Ovary (tissue), 7 donors: ENCODE measurements at regions not wholly inside any gene's neighbourhood (a gene's known extent, or its start where the extent isn't known, plus 50 kb on each side); places are given as distances from the start of the nearest gene placed in this dataset.

Experiments
- DNase-seq, 5 donors: peaks; one replicate each; pipeline ENCODE4 v3.0.0-alpha.2; 2019 to 2020
- H3K27ac ChIP-seq, 2 donors: fragments of 200-600 bp; one replicate each; pipeline versions ENCODE4 v1.5.1 to v1.8.0; 2019 to 2022
- H3K27me3 ChIP-seq: fragments of 200-600 bp; one replicate; pipeline ENCODE4 v1.8.0; 2022
- H3K36me3 ChIP-seq: fragments of 200-600 bp; sonication (generic); one replicate; pipeline ENCODE4 v1.5.1; 2019
- H3K4me1 ChIP-seq: one replicate; pipeline ENCODE4 v1.8.1; 2013; ENCODE audit warnings: mild to moderate bottlenecking, moderate library complexity; ENCODE audit not compliant: insufficient read depth
- H3K4me3 ChIP-seq: fragments of 200-600 bp; sonication (generic); one replicate; pipeline ENCODE4 v1.5.1; 2017
- H3K9me3 ChIP-seq, 2 donors: fragments of 200-600 bp in 1 of 2; sonication (generic) in 1 of 2; one replicate each; pipeline versions ENCODE4 v1.5.1 to v1.8.1; 2013 to 2019; ENCODE audit warnings: mild to moderate bottlenecking in 1 of 2, moderate library complexity in 1 of 2
- CTCF ChIP-seq, 3 donors: fragments of 450-650 bp in 2 of 3; fragments of 200-600 bp in 1 of 3; IDR thresholded peaks; one replicate each; pipeline versions ENCODE4 v1.5.1 to v1.8.0; 2016 to 2022; ENCODE audit warnings: antibody characterized with exemption in 3 of 3, mild to moderate bottlenecking in 1 of 3
- EP300 ChIP-seq: sonication (generic); formaldehyde crosslinking; IDR thresholded peaks from one replicate; pipeline ENCODE4 v1.6.1; 2017; ENCODE audit warnings: antibody characterized with exemption
- POLR2A ChIP-seq: fragments of 450-650 bp; IDR thresholded peaks from one replicate; pipeline ENCODE4 v1.6.1; 2017; ENCODE audit warnings: antibody characterized with exemption, mild to moderate bottlenecking, moderate library complexity
- WGBS, 3 donors: extraction: QIAGEN DNeasy Blood & Tissue Kit in 1 of 3; methylation state at CpG; one replicate each; pipeline versions ENCODE4 v1.1.5 to v1.1.7; 2013 to 2017; 5-methylcytosine and 5-hydroxymethylcytosine counted together
- intact Hi-C, 4 donors: fragments of 100-400 bp; cut with DNase I; formaldehyde crosslinking; loops; one replicate each; pipeline versions ENCODE4 v1.11.0 to v1.15.1; 2022 to 2023
- donor health status: DM: no; HTN: no; CAD: no; lungs with moderate emphysema.
- donor health status: DM: no; HTN: no; CAD: no.
- donor health status: Bipolar disorder and iron deficiency.
- donor health status: DM: no; HTN: no; CAD: no.
- donor health status: DM: yes; HTN: yes; CAD: no.

GRCh38 chr5:166369346-166369745, 1922.1 kb upstream of the WWC1 start:
- Histone ChIP-seq H3K4me3 (no peak overlapping the region), H3K9me3 (no peaks in the 10 kb centered on the region), H3K27ac (peak overlapping the region in 1 of 2 donors; percentile 34), H3K4me1 (no peaks in the 10 kb centered on the region), H3K36me3 (no peaks in the 10 kb centered on the region), H3K27me3 (no peaks in the 10 kb centered on the region)
- TF ChIP-seq POLR2A (no peak), CTCF (IDR thresholded peaks at IDR 0.05) (no peak), EP300 (no peak)
- no peak for DNase-seq
- whole genome bisulfite sequencing, 3 donors = 8 to 33% (median 10%) methylated on average over 2 of the region's 2 CpGs
- intact Hi-C loops = no loop called here

- WGBS, 3 donors = 65 to 78% (median 75%) methylated on average over 2 of the region's 2 CpGs
- no peaks in the 10 kb centered on the region for H3K27me3 ChIP-seq
- no peak for DNase-seq
- intact Hi-C loops = no loop called here
- no peak overlapping the region for H3K4me3 ChIP-seq
- TF ChIP-seq POLR2A (no peak), EP300 (no peak)
- no peaks in the 10 kb centered on the region for H3K9me3 ChIP-seq
- H3K4me1 ChIP-seq = no peaks in the 10 kb centered on the region
- peak overlapping the region in 1 of 2 donors; percentile 24 for H3K27ac ChIP-seq
- H3K36me3 ChIP-seq = no peaks in the 10 kb centered on the region
These were observed 1921.6 kb upstream of the WWC1 start for GRCh38 chr5:166369807-166370206.

DNA sequence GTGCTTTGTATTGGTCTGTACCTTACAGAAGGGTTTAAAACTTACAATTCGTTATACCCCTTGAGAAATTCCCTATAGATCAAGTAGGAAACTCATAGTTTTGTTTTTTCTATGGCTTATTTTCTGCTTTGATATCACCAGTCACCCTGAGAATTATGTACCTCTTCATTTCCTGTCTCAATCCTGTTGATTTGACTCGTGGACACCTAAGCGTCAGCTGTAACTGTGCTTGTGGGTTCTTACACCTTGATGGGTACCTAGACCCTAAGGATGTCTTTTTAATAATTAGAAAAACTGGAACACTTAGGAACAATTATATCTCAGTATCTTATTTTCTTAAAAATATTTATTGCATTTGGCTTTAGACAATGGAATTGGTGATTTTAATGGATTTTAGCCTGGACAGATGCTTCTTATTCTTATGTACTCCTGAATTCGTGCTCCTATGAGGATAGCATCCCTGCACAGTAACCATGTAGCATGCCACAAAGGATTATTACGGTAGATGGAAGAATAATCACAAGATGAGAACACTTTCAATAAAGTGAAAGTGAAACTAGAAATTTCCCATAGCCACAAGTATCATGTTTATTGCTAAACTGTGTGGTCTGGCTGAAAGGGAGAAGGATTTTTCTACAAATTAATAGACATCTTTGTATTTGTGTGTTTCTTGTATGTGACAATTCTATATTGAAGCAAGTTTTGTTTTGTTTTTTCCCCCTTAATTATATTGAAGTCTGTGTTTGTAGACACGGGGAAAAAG, 1920.3 kb upstream of the WWC1 start:
- 62 to 66% (median 64%) methylated on average over 6 of the region's 6 CpGs for WGBS, 3 donors
- Histone ChIP-seq H3K27ac (peak overlapping the region in 1 of 2 donors; percentile 24), H3K27me3 (no peaks in the 10 kb centered on the region), H3K36me3 (no peaks in the 10 kb centered on the region), H3K4me1 (no peaks in the 10 kb centered on the region), H3K9me3 (no peaks in the 10 kb centered on the region), H3K4me3 (peak overlapping the region; percentile 21)
- intact Hi-C loops = no loop called here
- TF ChIP-seq CTCF (IDR thresholded peaks at IDR 0.05) = no peak
- TF ChIP-seq POLR2A = no peak
- TF ChIP-seq EP300 = no peak
- DNase-seq = no peak

DNA sequence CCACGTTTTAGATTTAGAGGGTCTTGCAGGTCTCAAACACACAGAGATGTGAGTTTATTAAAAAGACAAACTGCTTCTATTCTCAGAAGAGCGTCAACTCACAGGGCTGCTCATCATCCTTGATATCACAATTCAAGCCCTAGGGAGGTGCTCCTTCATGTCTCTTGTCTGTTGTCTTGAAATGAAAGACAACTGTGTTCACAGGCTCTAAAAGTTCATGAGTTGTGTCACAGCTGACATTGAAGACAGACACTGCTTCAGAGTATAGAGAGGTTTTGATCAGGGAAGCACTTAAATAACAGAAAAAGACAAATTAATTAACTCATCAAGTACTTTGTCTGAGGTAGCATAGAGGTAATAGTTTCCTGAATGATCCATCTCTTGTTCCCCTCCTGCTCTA, 1917.6 kb upstream of the WWC1 start:
- intact Hi-C loops = no loop called here
- H3K9me3 ChIP-seq = no peaks in the 10 kb centered on the region
- no peak for DNase-seq
- no peaks in the 10 kb centered on the region for H3K4me1 ChIP-seq
- WGBS, 3 donors = 86 to 92% (median 87%) methylated on average over 2 of the region's 2 CpGs
- H3K36me3 ChIP-seq = no peaks in the 10 kb centered on the region
- no peak for TF ChIP-seq POLR2A
- H3K27me3 ChIP-seq = no peaks in the 10 kb centered on the region
- H3K27ac ChIP-seq = no peak overlapping the region
- H3K4me3 ChIP-seq = no peak overlapping the region

GRCh38 chr5:166377756-166378155, 1913.7 kb upstream of the WWC1 start:
- DNase-seq = no peak
- Histone ChIP-seq H3K27ac (no peak overlapping the region), H3K9me3 (no peaks in the 10 kb centered on the region), H3K36me3 (no peaks in the 10 kb centered on the region), H3K27me3 (no peaks in the 10 kb centered on the region), H3K4me1 (no peaks in the 10 kb centered on the region), H3K4me3 (no peak overlapping the region)
- TF ChIP-seq CTCF (IDR thresholded peaks at IDR 0.05) (no peak), POLR2A (no peak), EP300 (no peak)
- intact Hi-C loops = no loop called here
- 88 to 90% (median 88%) methylated on average over 6 of the region's 6 CpGs for WGBS, 3 donors
